ENCODE measurements at regions not wholly inside any gene's neighbourhood (a gene's known extent, or its start where the extent isn't known, plus 50 kb on each side); places are given as distances from the start of the nearest gene placed in this dataset.
"Not testable (repeated sequence)": the region's sequence is repeated elsewhere in the genome, so short reads cannot be mapped to it uniquely, and the experiment has no call there.

DNA sequence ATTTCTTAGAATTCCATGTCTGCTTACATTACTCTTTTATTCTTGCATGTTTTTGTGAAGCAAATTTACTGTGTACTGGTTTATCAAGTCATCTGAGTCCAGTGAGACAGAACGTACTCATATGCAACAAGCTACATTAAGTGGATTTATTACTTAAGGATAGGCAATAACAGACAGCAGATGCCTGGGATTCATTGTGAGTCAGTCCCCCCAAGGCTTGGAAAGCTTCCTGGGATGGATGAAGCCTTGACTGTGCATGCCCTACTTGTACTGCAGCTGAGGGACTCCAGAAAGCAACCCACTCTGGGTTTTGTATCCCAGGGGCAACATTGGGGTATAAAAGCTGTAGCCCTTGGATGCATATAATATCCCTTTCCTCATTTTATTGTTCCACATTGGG is 113.4 kb upstream of the RAB18 start:
- no peak for DNase-seq (ENCODE audit: low read depth, low spot score)

- no peak for DNase-seq (ENCODE audit: low read depth, low spot score)
Observed at GRCh38 chr10:27388761-27389399, 115.2 kb upstream of the RAB18 start.

GRCh38 chr10:27383595-27384542 is 120.2 kb upstream of the RAB18 start:
- peak; percentile 20 for DNase-seq (ENCODE audit: low read depth, low spot score)

- DNase-seq (ENCODE audit: low read depth, low spot score) = no peak
Observed at GRCh38 chr10:27382176-27382575, 121.9 kb upstream of the RAB18 start.

DNA sequence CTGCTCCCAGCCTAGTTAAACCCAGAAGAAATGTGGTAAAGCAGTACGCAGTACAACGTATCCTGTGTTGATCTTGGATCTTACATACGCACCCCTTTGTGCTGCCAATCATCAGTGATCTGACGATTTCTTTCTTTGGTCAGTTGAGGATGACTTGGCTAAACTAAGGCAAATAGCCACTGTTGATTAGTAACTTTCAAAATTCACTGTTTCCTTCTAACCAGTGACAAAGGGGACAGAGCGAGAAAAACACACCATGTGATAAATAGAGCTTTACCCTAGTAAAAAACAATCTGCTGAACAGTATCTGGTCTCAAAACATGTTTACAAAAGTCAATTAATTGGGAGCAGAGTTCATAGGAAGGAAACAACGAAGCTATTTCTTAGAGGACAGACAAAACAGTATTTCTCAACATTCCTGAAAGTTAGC is 123.2 kb upstream of the RAB18 start:
- no peak for DNase-seq (ENCODE audit: low read depth, low spot score)

DNA sequence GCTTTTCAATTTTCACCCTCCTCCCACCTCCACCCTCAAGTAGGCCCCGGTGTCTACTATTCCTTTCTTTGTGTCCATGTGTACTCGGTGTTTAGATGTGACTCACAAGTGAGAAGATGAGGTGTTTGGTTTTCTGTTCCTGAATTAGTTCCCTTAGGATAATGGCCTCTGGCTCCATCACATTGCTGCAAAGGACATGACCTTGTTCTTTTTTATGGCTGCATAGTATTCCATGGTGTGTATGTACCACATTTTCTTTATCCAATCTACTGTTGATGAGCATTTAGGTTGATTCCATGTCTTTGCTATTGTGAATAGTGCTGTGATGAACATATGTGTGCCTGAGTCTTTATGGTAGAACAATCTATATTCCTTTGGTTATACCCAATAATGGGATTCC is 125.1 kb upstream of the RAB18 start:
- not testable (repeated sequence) for DNase-seq (ENCODE audit: low read depth, low spot score)

DNA sequence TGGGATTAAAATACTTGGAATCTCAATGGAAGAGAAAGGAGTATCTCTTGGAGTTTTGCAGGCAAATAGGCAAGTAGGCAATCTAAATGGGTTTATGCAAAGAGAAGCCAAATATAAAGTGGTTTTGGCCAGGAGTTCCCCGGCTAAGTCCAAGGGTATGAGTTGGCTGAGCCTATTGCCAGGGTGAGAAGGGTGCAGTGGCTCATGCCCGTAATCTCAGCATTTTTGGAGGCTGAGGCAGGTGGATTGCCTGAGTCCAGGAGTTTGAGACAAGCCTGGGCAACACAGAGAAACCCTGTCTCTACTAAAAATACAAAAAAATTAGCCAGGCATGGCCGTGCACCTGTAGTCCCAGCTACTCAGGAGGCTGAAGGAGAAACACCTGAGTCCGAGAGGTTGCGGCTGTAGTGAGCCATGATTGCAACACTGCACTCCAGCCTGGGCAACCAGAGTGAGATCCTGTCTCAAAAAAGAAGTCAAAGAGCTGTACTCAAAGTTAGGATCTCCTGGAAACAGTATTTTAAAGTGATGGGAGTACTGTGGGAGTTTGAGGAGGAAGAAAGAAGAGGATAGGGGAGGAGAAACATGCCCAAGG is 130.4 kb upstream of the RAB18 start:
- no peak for DNase-seq (ENCODE audit: low read depth, low spot score)

- DNase-seq (ENCODE audit: low read depth, low spot score) = no peak
Observed at GRCh38 chr10:27372095-27372494, 131.5 kb upstream of the ACBD5 start.

DNA sequence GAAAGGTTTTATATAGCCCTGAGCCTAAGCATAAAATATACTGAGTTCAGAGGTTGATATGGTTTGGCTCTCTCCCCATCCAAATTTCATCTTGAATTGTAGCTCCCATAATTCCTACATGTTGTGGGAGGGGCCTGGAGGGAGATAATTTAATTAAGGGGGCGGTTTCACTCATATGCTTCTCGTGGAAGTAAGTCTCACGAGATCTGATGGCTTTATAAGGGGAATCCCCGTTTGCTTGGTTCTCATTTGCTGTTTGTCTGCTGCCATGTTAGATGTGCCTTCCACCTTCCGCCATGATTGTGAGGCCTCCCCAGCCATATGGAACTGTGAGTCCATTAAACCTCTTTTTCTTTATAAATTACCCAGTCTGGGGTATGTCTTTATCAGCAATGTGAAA is 130.8 kb upstream of the ACBD5 start:
- DNase-seq (ENCODE audit: low read depth, low spot score) = not testable (repeated sequence)

DNA sequence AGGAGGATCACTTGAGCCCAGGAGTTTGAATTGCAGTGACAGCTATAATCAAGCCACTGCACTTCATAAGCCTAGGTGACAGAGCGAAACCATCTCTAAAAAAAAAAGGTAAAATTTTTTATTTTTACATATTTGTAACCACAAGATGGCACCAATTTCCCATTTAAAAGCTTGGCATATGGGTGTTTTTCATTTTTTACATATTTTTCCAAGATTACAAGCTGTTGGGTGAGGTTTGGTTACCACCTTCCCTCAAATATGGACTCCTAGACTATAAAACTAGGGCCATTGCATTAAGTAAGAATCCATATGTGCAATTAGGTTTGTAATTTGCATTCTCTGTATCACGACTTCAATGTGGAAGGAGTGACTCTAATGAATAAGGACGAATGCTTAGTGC is 129.3 kb upstream of the ACBD5 start:
- no peak for DNase-seq (ENCODE audit: low read depth, low spot score)

GRCh38 chr10:27368706-27369105 is 128.1 kb upstream of the ACBD5 start:
- no peak for DNase-seq (ENCODE audit: low read depth, low spot score)

DNA sequence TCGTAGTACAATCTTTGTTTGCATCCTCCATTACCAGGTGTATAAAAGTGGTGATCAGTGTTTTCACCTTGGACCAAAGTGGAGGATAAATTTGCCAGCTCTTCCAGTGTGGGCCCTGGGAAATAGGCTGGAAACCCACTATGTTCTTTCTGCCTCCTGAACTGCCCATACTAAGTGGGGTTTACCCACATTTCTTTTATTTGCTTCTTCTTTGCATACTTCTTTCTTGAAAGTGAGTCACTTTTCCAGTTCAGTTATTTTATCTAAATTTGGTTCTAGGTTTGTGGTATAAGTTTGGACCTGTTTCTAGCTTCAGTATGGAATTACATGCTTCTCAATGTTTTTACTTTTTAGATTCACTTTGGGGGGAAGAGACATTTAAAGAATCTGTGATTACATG is 126.2 kb upstream of the ACBD5 start:
- no peak for DNase-seq (ENCODE audit: low read depth, low spot score)

DNA sequence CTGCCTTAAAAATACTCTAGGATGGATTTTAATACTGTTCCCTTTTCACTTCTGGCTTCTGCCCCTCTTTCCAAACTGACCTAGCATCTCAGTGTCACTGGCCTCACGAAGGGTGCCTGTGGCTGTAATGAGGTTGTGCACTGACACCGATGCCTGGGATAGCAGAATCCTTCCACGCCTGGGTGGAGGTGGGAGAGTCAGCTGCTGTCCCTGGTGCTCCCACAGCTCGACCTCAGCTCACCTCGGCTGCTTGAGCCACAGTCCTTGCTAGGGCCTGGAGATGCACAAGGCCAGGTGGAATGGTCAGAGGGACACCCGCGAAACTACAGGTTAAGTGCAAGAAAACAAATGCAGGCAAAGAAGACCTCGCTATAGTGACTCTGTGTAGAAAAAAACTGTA is 123.4 kb upstream of the ACBD5 start:
- no peak for DNase-seq (ENCODE audit: low read depth, low spot score)

DNA sequence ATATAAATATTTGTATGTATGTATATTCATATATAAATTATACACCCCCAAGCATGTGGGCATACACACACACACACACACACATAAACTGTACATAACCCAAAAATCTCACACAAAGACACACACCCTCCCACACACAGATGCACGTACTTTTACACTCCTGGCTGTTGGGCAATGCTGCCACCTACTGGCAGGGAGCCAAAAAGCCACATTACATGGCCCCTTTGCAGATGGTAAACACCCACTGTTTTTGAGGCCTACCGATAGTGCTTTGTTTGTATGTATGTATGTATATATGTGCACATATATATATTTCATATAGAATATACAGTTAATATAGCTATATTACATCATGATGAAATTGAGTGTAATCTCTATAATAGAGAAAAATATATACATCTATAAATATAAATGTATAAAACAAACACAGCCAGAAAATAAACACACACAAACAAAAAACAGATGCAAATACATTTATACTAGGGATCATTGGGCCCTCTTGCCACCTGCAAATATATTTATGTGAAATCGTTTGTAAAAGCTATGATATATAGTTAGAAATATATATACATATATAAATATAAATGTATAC is 120.1 kb upstream of the ACBD5 start:
- peak; percentile 88 for DNase-seq (ENCODE audit: low read depth, low spot score)

GRCh38 chr10:27359792-27360355 is 119.3 kb upstream of the ACBD5 start:
- no peak for DNase-seq (ENCODE audit: low read depth, low spot score)

GRCh38 chr10:27356738-27357137 is 116.1 kb upstream of the ACBD5 start:
- DNase-seq (ENCODE audit: low read depth, low spot score) = no peak

DNA sequence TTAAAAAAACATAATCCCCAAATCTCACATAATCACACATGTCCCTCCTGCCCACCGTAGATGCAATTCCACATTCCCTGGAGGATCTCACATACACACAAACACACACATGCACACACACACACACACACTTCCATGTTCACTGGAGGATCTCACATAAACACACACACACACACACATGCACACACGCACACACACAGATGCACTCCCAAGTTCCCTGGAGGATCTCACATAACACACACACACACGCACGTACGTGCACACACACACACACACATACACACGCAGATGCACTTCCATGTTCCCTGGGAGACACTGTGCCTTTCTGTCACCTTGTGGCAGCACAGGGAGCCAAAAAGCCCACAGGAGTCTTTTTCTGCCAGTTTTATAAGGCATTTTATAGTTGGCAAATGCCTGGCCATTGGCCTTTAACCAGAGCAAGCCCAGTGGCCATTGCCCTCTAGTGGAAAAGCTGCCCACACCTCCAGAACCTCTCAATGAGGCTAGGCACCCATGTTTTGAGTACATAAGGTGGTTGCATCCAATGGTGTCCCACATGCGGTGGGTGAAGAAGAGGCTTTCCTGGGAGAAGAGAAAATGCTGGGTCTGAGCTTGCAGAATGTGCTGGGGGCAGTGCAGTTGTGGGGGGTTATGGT is 115.4 kb upstream of the ACBD5 start:
- no peak for DNase-seq (ENCODE audit: low read depth, low spot score)

DNA sequence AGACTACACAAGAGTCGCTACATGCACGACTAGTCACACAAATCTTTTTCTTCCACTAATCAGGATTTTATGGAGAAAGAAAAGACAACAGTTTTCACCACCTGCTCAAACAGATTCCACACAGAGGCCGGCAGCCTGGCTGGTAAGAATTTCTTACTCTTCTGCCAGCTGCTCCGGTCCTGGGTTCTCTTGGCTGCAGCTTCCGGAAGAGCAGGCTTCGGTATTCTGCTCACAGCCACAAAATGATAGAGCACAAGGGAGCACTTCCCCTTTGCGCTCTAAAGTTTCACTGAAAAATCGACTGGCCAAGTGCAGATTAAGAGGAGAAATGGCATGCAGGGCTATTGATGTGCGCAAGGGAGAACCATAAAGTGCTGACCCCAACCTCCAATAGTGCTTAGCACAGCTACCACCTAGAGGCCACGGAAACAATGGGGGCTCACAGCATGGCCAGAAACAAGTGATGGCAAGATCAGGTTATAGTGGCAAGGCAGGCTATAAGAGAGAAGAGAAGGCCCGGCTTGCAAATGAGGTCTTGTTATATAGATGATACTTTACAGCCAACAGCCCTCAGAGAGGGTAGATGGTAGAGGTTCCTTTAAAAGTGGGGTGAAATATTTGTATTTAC is 114.2 kb upstream of the ACBD5 start:
- not testable (repeated sequence) for DNase-seq (ENCODE audit: low read depth, low spot score)

GRCh38 chr10:27354100-27354499 is 113.5 kb upstream of the ACBD5 start:
- DNase-seq (ENCODE audit: low read depth, low spot score) = not testable (repeated sequence)

DNA sequence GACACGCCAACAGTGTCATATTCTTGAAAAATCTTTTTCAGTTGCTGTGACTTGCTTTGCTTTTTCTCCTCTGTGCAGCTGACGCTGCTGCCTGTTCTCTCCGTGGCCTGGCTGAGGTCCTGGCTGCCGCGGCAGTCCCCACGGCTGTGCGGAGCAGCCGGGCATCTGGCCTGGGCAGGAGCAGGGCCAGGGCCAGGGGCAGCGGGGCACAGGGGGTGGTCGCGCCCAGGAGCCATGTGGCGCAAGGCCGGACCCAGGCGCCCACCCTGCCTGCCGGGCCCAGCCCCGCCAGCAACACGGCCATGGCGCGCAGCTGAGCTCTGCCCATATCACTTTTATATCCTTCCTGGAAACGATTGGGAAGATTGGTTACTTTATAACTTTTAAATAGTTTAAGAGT is 109.4 kb upstream of the ACBD5 start:
- no peak for DNase-seq (ENCODE audit: low read depth, low spot score)

DNA sequence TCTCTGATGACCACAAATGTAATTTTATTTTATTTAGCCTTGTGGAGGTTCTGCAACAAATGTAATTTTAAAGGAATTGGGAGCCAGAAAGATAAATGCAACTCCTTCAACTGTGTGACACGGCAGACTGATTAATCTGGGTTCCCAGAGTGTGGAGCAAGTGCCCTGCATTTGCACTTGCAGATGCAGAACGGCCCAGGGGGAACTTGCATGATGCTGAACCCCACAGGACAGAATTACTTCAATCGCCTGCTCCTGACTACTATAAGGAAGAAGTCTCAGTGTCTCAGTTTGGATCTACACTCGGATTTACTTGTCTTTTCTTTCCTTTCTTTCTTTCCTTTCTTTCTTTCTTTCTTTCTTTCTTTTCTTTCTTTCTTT is 107.2 kb upstream of the ACBD5 start:
- DNase-seq (ENCODE audit: low read depth, low spot score) = not testable (repeated sequence)
